SK-N-MC (cell line): ENCODE measurements at regions not wholly inside any gene's neighbourhood (a gene's known extent, or its start where the extent isn't known, plus 50 kb on each side); places are given as distances from the start of the nearest gene placed in this dataset.

Source experiments
- EZH2 ChIP-seq: fragments of 200-600 bp; sonication (generic); IDR thresholded peaks from one replicate; pipeline ENCODE4 v1.6.1; 2017; ENCODE audit warnings: antibody characterized with exemption
- FOXP2 ChIP-seq: optimal IDR thresholded peaks from 2 replicates; pipeline ENCODE3; 2011; ENCODE audit warnings: mild to moderate bottlenecking, moderate library complexity; ENCODE audit not compliant: insufficient read depth; ENCODE audit errors: extremely low read length, control extremely low read depth
- POLR2AphosphoS5 ChIP-seq: IDR thresholded peaks from 2 replicates; pipeline ENCODE4 v1.6.1; 2012; ENCODE audit warnings: mild to moderate bottlenecking, low read depth, low read length, borderline replicate concordance

DNA sequence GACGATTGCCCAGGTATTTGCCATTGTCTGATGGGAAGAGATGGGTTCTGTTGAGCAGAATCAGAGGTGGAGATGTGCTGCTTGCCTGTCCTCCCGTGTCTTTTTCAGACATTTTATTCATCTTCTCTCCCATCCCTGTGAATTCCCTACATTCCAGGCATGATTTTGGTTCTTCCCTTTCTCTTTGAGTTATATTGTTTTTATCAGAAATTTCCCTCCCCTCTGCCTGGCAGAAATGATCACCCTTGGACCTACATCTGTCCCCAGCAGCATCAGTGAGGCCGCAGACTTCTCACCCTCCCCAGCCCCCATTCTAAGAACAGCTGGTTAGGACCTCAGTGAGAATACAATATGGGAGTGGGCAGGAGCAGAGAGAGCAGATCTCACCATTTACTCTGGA is 640.2 kb downstream of the CCDC171 start:
- TF ChIP-seq POLR2AphosphoS5 (no peak), FOXP2 (no peak), EZH2 (no peak)
